Endothelial cell of umbilical vein (primary cell): ENCODE measurements at regions not wholly inside any gene's neighbourhood (a gene's known extent, or its start where the extent isn't known, plus 50 kb on each side); places are given as distances from the start of the nearest gene placed in this dataset.

Experiments used
- BruUV-seq: library from RNA; stranded (reverse); fragments of 400-500 nt; replicated peaks from 2 replicates; lab custom pipeline; 2021; lab: Mats Ljungman, UMichigan
- CTCF ChIA-PET: fragments of 300-600, 350-600 bp; sonication (Branson Sonifier 250); formaldehyde crosslinking; loops from one replicate; lab custom pipeline; 2021; ENCODE audit warnings: antibody characterized with exemption, inconsistent platforms; lab: Charles Lee
- POLR2A ChIA-PET: fragments of 300-600, 350-600 bp; sonication (Branson Sonifier 250); formaldehyde crosslinking; loops from one replicate; lab custom pipeline; 2021; ENCODE audit warnings: antibody characterized with exemption, inconsistent platforms; lab: Charles Lee
- DNase-seq: peaks from one replicate; pipeline ENCODE4 v3.0.0-alpha.2; 2011; ENCODE audit warnings: low read depth, low spot score
- FAIRE-seq: peaks from 2 replicates; lab custom pipeline; 2011; peaks lifted over from hg19 to GRCh38; lab: Jason Lieb, UNC
- H2AFZ ChIP-seq: 2 replicates; pipeline ENCODE4 v1.6.0; 2012; ENCODE audit warnings: low read depth, low read length, control low read depth, inconsistent platforms
- H3K27ac ChIP-seq: 2 replicates; pipeline ENCODE4 v1.5.1; 2011; ENCODE audit warnings: low read depth, mild to moderate bottlenecking, control low read depth, low read length, moderate library complexity; ENCODE audit not compliant: insufficient read depth
- H3K27me3 ChIP-seq, 2 experiments: 2 replicates each; pipeline versions ENCODE4 v1.6.0 to v1.6.1; 2011; ENCODE audit warnings: low read length in 2 of 2, mixed read lengths in 1 of 2; ENCODE audit not compliant: control insufficient read depth in 2 of 2, insufficient read depth in 2 of 2
- H3K36me3 ChIP-seq, 2 experiments: 2 replicates in 1 of 2; 3 replicates in 1 of 2; pipeline ENCODE4 v1.5.1; 2011; ENCODE audit warnings: low read length in 2 of 2, mild to moderate bottlenecking in 1 of 2, moderate library complexity in 1 of 2; ENCODE audit not compliant: control insufficient read depth in 2 of 2, insufficient read depth in 2 of 2; ENCODE audit errors: extremely low read depth in 1 of 2
- H3K4me1 ChIP-seq: 3 replicates; pipeline ENCODE4 v1.5.1; 2011; ENCODE audit warnings: mild to moderate bottlenecking, low read length; ENCODE audit not compliant: control insufficient read depth, insufficient read depth; ENCODE audit errors: extremely low read depth
- H3K4me2 ChIP-seq: 2 replicates; pipeline ENCODE4 v1.6.1; 2011; ENCODE audit warnings: low read length, control low read depth, mixed read lengths; ENCODE audit not compliant: insufficient read depth
- H3K4me3 ChIP-seq, 3 experiments: fragments of 200-600 bp in 1 of 3; sonication (generic), shearing (Covaris generic) in 1 of 3; replicated peaks in 1 of 3; 2 replicates each; pipeline ENCODE4 v1.5.1; 2011 to 2016; ENCODE audit warnings: control low read depth in 3 of 3, low read length in 3 of 3, mild to moderate bottlenecking in 2 of 3, inconsistent platforms in 1 of 3, low read depth in 1 of 3, moderate library complexity in 1 of 3; ENCODE audit not compliant: insufficient read depth in 1 of 3
- H3K79me2 ChIP-seq: 2 replicates; pipeline ENCODE4 v1.6.0; 2012; ENCODE audit warnings: low read length, inconsistent platforms; ENCODE audit not compliant: control insufficient read depth, insufficient read depth
- H3K9ac ChIP-seq: replicated peaks from 2 replicates; pipeline ENCODE3; 2011; ENCODE audit warnings: low read length, control low read depth; ENCODE audit not compliant: insufficient read depth; ENCODE audit errors: extremely low read depth
- H3K9me1 ChIP-seq: replicated peaks from 3 replicates; pipeline ENCODE4 v1.6.0; 2011; ENCODE audit warnings: mild to moderate bottlenecking, low read length; ENCODE audit not compliant: control insufficient read depth, insufficient read depth; ENCODE audit errors: extremely low read depth
- H3K9me3 ChIP-seq: replicated peaks from 2 replicates; pipeline ENCODE4 v1.5.1; 2012; ENCODE audit warnings: low read length, inconsistent platforms; ENCODE audit not compliant: control insufficient read depth, insufficient read depth
- H4K20me1 ChIP-seq: replicated peaks from 2 replicates; pipeline ENCODE3; 2011; ENCODE audit warnings: mild to moderate bottlenecking, low read length; ENCODE audit not compliant: control insufficient read depth, insufficient read depth; ENCODE audit errors: extremely low read depth
- EZH2 ChIP-seq: IDR thresholded peaks from 2 replicates; pipeline ENCODE4 v1.6.1; 2012; ENCODE audit warnings: borderline replicate concordance, low read depth, mild to moderate bottlenecking, moderate library complexity, low read length, inconsistent platforms; ENCODE audit not compliant: severe bottlenecking
- FOS ChIP-seq: IDR thresholded peaks from 2 replicates; pipeline ENCODE4 v1.6.1; 2011; ENCODE audit warnings: mild to moderate bottlenecking, low read length, moderate library complexity, borderline replicate concordance; ENCODE audit not compliant: insufficient read depth
- GATA2 ChIP-seq: IDR thresholded peaks from 2 replicates; pipeline ENCODE4 v1.7.0; 2011; ENCODE audit warnings: low read depth, mild to moderate bottlenecking, moderate library complexity, mixed read lengths, low read length; ENCODE audit not compliant: insufficient read length, insufficient read depth
- JUN ChIP-seq: IDR thresholded peaks from 2 replicates; pipeline ENCODE4 v1.6.1; 2011; ENCODE audit warnings: borderline replicate concordance, low read depth; ENCODE audit not compliant: insufficient read length, insufficient read depth
- MYC ChIP-seq: IDR thresholded peaks from one replicate; pipeline ENCODE4 v1.6.1; 2011; ENCODE audit warnings: mild to moderate bottlenecking, low read depth, low read length
- POLR2A ChIP-seq: IDR thresholded peaks from 2 replicates; pipeline ENCODE4 v1.6.1; 2012; ENCODE audit warnings: low read depth, mild to moderate bottlenecking, control low read depth, low read length
- POLR2AphosphoS5 ChIP-seq: IDR thresholded peaks from 2 replicates; pipeline ENCODE4 v1.6.1; 2012; ENCODE audit warnings: low read depth, mild to moderate bottlenecking, control low read depth, low read length, moderate library complexity; ENCODE audit not compliant: insufficient read depth
- dilution Hi-C: fragments of 300-500 bp; cut with MboI; formaldehyde crosslinking; loops from one replicate; pipeline ENCODE4 v1.15.0; 2019; ENCODE audit warnings: low sequenced_read_pairs; ENCODE audit not compliant: extremely low pct_ligation_motif_present
- intact Hi-C: fragments of 100-400 bp; cut with micrococcal nuclease; formaldehyde crosslinking; loops from one replicate; pipeline ENCODE4 v1.10.0; 2022
- TF ChIP-seq, protein P1 (sequence below): IDR thresholded peaks from 2 replicates; pipeline ENCODE4 v1.6.1; 2011; ENCODE audit not compliant: insufficient read depth, insufficient read length
- TF ChIP-seq, protein P2 (sequence below), 2 donors: IDR thresholded peaks; 1 replicate in 1 of 2; 2 replicates in 1 of 2; pipeline ENCODE4 v1.5.1; 2011; ENCODE audit warnings: low read length in 2 of 2, mild to moderate bottlenecking in 2 of 2, moderate library complexity in 2 of 2, control low read depth in 1 of 2, inconsistent platforms in 1 of 2, low read depth in 1 of 2; ENCODE audit not compliant: insufficient read depth in 1 of 2; ENCODE audit errors: extremely low read depth in 1 of 2

DNA sequence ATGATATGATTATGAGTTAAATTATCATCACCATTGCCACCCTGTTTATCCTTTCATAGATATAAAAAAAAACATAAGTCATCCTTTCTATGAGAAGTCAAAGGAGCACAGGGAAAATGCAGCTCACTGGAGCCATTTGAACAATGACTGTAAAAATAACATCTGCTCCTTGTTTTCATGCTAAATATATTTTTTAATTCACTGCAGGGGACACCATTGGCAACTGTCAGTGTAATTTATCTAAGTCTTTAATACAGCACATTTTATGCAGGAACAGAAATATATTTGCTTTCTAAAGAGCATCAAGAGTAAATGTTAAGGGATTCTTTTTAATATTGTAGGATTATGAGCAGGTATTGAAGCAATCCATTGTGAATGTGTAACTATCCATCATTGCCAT is 371.3 kb downstream of the ZBBX start:
- no peaks in the 10 kb centered on the region for H3K9me1 ChIP-seq
- dilution Hi-C loops (no loop called here), intact Hi-C loops (no loop called here)
- no peak overlapping the region for H3K4me3 ChIP-seq
- H3K27me3 ChIP-seq, result no peaks in the 10 kb centered on the region
- POLR2A ChIA-PET, result no interaction called here
- no peaks in the 10 kb centered on the region for H3K9me3 ChIP-seq
- H3K79me2 ChIP-seq, result no peaks in the 10 kb centered on the region
- no peaks in the 10 kb centered on the region for H3K4me1 ChIP-seq
- no peak overlapping the region for H3K4me2 ChIP-seq
- CTCF ChIA-PET, result no interaction called here
- no peak for TF ChIP-seq GATA2
- no peak for DNase-seq
- H2AFZ ChIP-seq, result no peak overlapping the region
- BruUV-seq, result no TSS peak
- no peaks in the 10 kb centered on the region for H4K20me1 ChIP-seq
- H3K9ac ChIP-seq, result no peak overlapping the region
- H3K27ac ChIP-seq, result no peak overlapping the region
- H3K36me3 ChIP-seq, result no peaks in the 10 kb centered on the region
- no peak for FAIRE-seq

DNA sequence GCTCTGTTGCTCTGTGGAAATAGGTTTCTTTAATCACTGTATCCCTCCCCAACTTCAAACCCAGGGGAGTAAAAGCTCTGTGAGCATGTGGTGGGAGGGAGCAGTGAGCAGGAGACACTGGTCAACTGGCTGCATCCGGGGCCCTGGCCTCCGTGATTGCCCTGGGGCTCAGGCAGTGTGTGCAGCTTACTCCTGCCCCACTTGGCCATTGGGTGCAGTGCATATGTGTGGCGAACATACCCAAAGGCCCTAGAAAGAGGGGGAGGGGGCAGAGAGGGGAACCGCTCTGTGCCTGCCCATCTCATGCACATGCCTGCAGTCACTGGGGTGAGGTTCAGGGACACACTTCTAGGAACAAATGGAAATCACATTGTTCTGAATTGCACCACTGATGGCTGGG is 378.7 kb downstream of the ZBBX start:
- no peaks in the 10 kb centered on the region for H3K79me2 ChIP-seq
- POLR2A ChIA-PET, result no interaction called here
- CTCF ChIA-PET, result no interaction called here
- BruUV-seq, result no TSS peak
- H3K4me3 ChIP-seq, result no peak overlapping the region
- TF ChIP-seq, protein P1, sequence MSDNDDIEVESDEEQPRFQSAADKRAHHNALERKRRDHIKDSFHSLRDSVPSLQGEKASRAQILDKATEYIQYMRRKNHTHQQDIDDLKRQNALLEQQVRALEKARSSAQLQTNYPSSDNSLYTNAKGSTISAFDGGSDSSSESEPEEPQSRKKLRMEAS, result no peak
- TF ChIP-seq GATA2 (no peak), MYC (no peak), FOS (no peak), POLR2AphosphoS5 (no peak), POLR2A (no peak), JUN (no peak), EZH2 (no peak)
- TF ChIP-seq, protein P2, sequence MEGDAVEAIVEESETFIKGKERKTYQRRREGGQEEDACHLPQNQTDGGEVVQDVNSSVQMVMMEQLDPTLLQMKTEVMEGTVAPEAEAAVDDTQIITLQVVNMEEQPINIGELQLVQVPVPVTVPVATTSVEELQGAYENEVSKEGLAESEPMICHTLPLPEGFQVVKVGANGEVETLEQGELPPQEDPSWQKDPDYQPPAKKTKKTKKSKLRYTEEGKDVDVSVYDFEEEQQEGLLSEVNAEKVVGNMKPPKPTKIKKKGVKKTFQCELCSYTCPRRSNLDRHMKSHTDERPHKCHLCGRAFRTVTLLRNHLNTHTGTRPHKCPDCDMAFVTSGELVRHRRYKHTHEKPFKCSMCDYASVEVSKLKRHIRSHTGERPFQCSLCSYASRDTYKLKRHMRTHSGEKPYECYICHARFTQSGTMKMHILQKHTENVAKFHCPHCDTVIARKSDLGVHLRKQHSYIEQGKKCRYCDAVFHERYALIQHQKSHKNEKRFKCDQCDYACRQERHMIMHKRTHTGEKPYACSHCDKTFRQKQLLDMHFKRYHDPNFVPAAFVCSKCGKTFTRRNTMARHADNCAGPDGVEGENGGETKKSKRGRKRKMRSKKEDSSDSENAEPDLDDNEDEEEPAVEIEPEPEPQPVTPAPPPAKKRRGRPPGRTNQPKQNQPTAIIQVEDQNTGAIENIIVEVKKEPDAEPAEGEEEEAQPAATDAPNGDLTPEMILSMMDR (IDR thresholded peaks at IDR 0.05; ENCODE audit: extremely low read depth in 1 of 2, insufficient read depth in 1 of 2, low read depth in 1 of 2, low read length in 2 of 2), result no peak
- no peaks in the 10 kb centered on the region for H3K27me3 ChIP-seq
- DNase-seq, result no peak
- H2AFZ ChIP-seq, result no peak overlapping the region
- H3K4me2 ChIP-seq, result no peak overlapping the region
- no peaks in the 10 kb centered on the region for H4K20me1 ChIP-seq
- dilution Hi-C loops, result no loop called here
- no peak overlapping the region for H3K27ac ChIP-seq
- H3K4me1 ChIP-seq, result no peaks in the 10 kb centered on the region
- no peaks in the 10 kb centered on the region for H3K9me1 ChIP-seq
- H3K9me3 ChIP-seq, result no peaks in the 10 kb centered on the region
- intact Hi-C loops, result no loop called here
- no peaks in the 10 kb centered on the region for H3K36me3 ChIP-seq
- no peak overlapping the region for H3K9ac ChIP-seq
- FAIRE-seq, result no peak
